CD4-positive, alpha-beta T cell treated with Interleukin-15 for 1 hour (primary cell): ENCODE measurements at regions not wholly inside any gene's neighbourhood (a gene's known extent, or its start where the extent isn't known, plus 50 kb on each side); places are given as distances from the start of the nearest gene placed in this dataset.
A peak's percentile ranks its signal among the peaks of the same experiment; 100 is the strongest.

Experiments used
- DNase-seq: peaks from one replicate; pipeline ENCODE4 v3.0.0-alpha.2; 2020

- DNase-seq: no peak
Measured at GRCh38 chr16:61596655-61597054, 439.6 kb downstream of the CDH8 start.

- DNase-seq: no peak
Measured at GRCh38 chr16:61595605-61596004, 440.6 kb downstream of the CDH8 start.

GRCh38 chr16:61590577-61590976 is 445.7 kb downstream of the CDH8 start:
- DNase-seq: no peak

GRCh38 chr16:61587526-61587925 is 448.7 kb downstream of the CDH8 start:
- DNase-seq: no peak

- DNase-seq: peak; percentile 14
Measured at GRCh38 chr16:61581417-61582046, 454.7 kb downstream of the CDH8 start.

GRCh38 chr16:61580579-61580978 is 455.7 kb downstream of the CDH8 start:
- no peak for DNase-seq

- no peak for DNase-seq
Measured at GRCh38 chr16:61579195-61579594, 457.0 kb downstream of the CDH8 start.

GRCh38 chr16:61576476-61576875 is 459.8 kb downstream of the CDH8 start:
- DNase-seq: peak; percentile 15

GRCh38 chr16:61575617-61576016 is 460.6 kb downstream of the CDH8 start:
- no peak for DNase-seq

GRCh38 chr16:61569028-61569427 is 467.2 kb downstream of the CDH8 start:
- DNase-seq: no peak

GRCh38 chr16:61564716-61565115 is 471.5 kb downstream of the CDH8 start:
- no peak for DNase-seq

- DNase-seq: no peak
Measured at GRCh38 chr16:61555718-61556441, 480.4 kb downstream of the CDH8 start.

- no peak for DNase-seq
Measured at GRCh38 chr16:61549327-61549726, 486.9 kb downstream of the CDH8 start.

GRCh38 chr16:61547626-61548025 is 488.6 kb downstream of the CDH8 start:
- DNase-seq: no peak

GRCh38 chr16:61544165-61544564 is 492.1 kb downstream of the CDH8 start:
- no peak for DNase-seq

GRCh38 chr16:61540216-61540615 is 496.0 kb downstream of the CDH8 start:
- DNase-seq: no peak

GRCh38 chr16:61530697-61531096 is 505.5 kb downstream of the CDH8 start:
- no peak for DNase-seq

- DNase-seq: no peak
Measured at GRCh38 chr16:61500851-61501250, 535.4 kb downstream of the CDH8 start.

GRCh38 chr16:61480250-61480649 is 556.0 kb downstream of the CDH8 start:
- no peak for DNase-seq

GRCh38 chr16:61471737-61472136 is 564.5 kb downstream of the CDH8 start:
- DNase-seq: no peak

- no peak for DNase-seq
Measured at GRCh38 chr16:61471023-61471422, 565.2 kb downstream of the CDH8 start.

GRCh38 chr16:61465285-61465684 is 571.0 kb downstream of the CDH8 start:
- DNase-seq: no peak

GRCh38 chr16:61460020-61460419 is 576.2 kb downstream of the CDH8 start:
- DNase-seq: no peak

GRCh38 chr16:61435346-61435745 is 600.9 kb downstream of the CDH8 start:
- no peak for DNase-seq

- no peak for DNase-seq
Measured at GRCh38 chr16:61432421-61432820, 603.8 kb downstream of the CDH8 start.
